GM10248 (cell line): ENCODE measurements at regions not wholly inside any gene's neighbourhood (a gene's known extent, or its start where the extent isn't known, plus 50 kb on each side); places are given as distances from the start of the nearest gene placed in this dataset.
A peak's percentile ranks its signal among the peaks of the same experiment; 100 is the strongest.

Experiments
- CTCF ChIA-PET: fragments of 300-600 bp; sonication (Branson Sonifier 250); formaldehyde crosslinking; extraction: SDS; loops from one replicate; lab custom pipeline; 2021; ENCODE audit warnings: antibody characterized with exemption; lab: Yijun Ruan, JAX
- POLR2A ChIA-PET: fragments of 350-650 bp; sonication (Branson Sonifier 250); formaldehyde crosslinking; extraction: SDS; loops from one replicate; lab custom pipeline; 2020; ENCODE audit warnings: antibody characterized with exemption; lab: Yijun Ruan, JAX
- DNase-seq: peaks from one replicate; pipeline ENCODE4 v3.0.0; 2012; ENCODE audit errors: extremely low spot score
- CTCF ChIP-seq: IDR thresholded peaks from 2 replicates; pipeline ENCODE4 v1.5.1; 2012; ENCODE audit warnings: mild to moderate bottlenecking, low read depth; ENCODE audit errors: extremely low read depth, missing control alignments, control extremely low read depth

GRCh38 chr3:59213860-59214259 lies 164.0 kb upstream of the CFAP20DC start:
- no peak for TF ChIP-seq CTCF
- ChIA-PET POLR2A (no interaction called here), CTCF (interaction anchor here (2.3 kb wide), 1 partner anchor 361 kb away, joined by 7 read pairs; no protein-coding TSS in a partner anchor)
- no peak for DNase-seq

- DNase-seq = peak; percentile 41
- POLR2A ChIA-PET = no interaction called here
- CTCF ChIA-PET = interaction anchor here (0.7 to 2.5 kb wide), 10 partner anchors 24 to 751 kb away, joined by 3 to 15 read pairs (median 4); no protein-coding TSS in a partner anchor
- peak; percentile 60 for TF ChIP-seq CTCF
Measured at GRCh38 chr3:59212128-59212779, 162.4 kb upstream of the CFAP20DC start.

GRCh38 chr3:59210260-59210659 lies 160.4 kb upstream of the CFAP20DC start:
- ChIA-PET POLR2A (no interaction called here), CTCF (interaction anchor here (1.4 to 1.5 kb wide), 2 partner anchors 10 to 365 kb away, joined by 3 to 4 read pairs; no protein-coding TSS in a partner anchor)
- DNase-seq = no peak
- no peak for TF ChIP-seq CTCF

- ChIA-PET POLR2A (no interaction called here), CTCF (no interaction called here)
- DNase-seq = no peak
- TF ChIP-seq CTCF = no peak
Measured at GRCh38 chr3:59192473-59192872, 142.6 kb upstream of the CFAP20DC start.

- CTCF ChIA-PET = no interaction called here
- TF ChIP-seq CTCF = no peak
- POLR2A ChIA-PET = no interaction called here
Measured at GRCh38 chr3:59191651-59192050, 141.8 kb upstream of the CFAP20DC start.

GRCh38 chr3:59189939-59190338 lies 140.1 kb upstream of the CFAP20DC start:
- TF ChIP-seq CTCF = no peak
- CTCF ChIA-PET = no interaction called here
- no peak for DNase-seq
- POLR2A ChIA-PET = no interaction called here

More at GRCh38 chr3:59191651-59192050, 141.8 kb upstream of the CFAP20DC start:
- no peak for DNase-seq
